Liver (tissue), 8 donors: ENCODE measurements at regions not wholly inside any gene's neighbourhood (a gene's known extent, or its start where the extent isn't known, plus 50 kb on each side); places are given as distances from the start of the nearest gene placed in this dataset.

Source experiments
- DNase-seq: peaks from one replicate; pipeline ENCODE4 v3.0.0-alpha.2; 2017; ENCODE audit warnings: low spot score
- H3K27ac ChIP-seq, 2 donors: one replicate each; pipeline ENCODE4 v1.7.0; 2013; ENCODE audit warnings: inconsistent platforms in 2 of 2, low read length in 2 of 2, control low read depth in 1 of 2, low read depth in 1 of 2, mild to moderate bottlenecking in 1 of 2
- H3K27me3 ChIP-seq, 4 donors: one replicate each; pipeline versions ENCODE4 v1.6.1 to v1.7.0; 2013; ENCODE audit warnings: low read length in 3 of 4, inconsistent platforms in 1 of 4, mild to moderate bottlenecking in 1 of 4, moderate library complexity in 1 of 4; ENCODE audit not compliant: control insufficient read depth in 4 of 4, insufficient read depth in 4 of 4
- H3K36me3 ChIP-seq, 4 donors: one replicate each; pipeline versions ENCODE4 v1.6.1 to v1.7.0; 2013; ENCODE audit warnings: low read length in 3 of 4, mild to moderate bottlenecking in 3 of 4, low read depth in 1 of 4, moderate library complexity in 1 of 4; ENCODE audit not compliant: control insufficient read depth in 4 of 4, insufficient read depth in 3 of 4
- H3K4me1 ChIP-seq, 4 donors: one replicate each; pipeline versions ENCODE4 v1.6.1 to v1.7.0; 2013; ENCODE audit warnings: low read length in 3 of 4, mild to moderate bottlenecking in 3 of 4, moderate library complexity in 1 of 4; ENCODE audit not compliant: control insufficient read depth in 4 of 4, insufficient read depth in 4 of 4
- H3K4me3 ChIP-seq, 3 donors: one replicate each; pipeline versions ENCODE4 v1.6.1 to v1.7.0; 2013; ENCODE audit warnings: low read length in 3 of 3, control low read depth in 1 of 3, low read depth in 1 of 3, mild to moderate bottlenecking in 1 of 3
- H3K9ac ChIP-seq, 2 donors: one replicate each; pipeline ENCODE4 v1.7.0; 2013; ENCODE audit warnings: low read length in 2 of 2, mild to moderate bottlenecking in 2 of 2, moderate library complexity in 2 of 2, control low read depth in 1 of 2, low read depth in 1 of 2
- H3K9me3 ChIP-seq, 4 donors: one replicate each; pipeline versions ENCODE4 v1.6.1 to v1.7.0; 2013; ENCODE audit warnings: low read length in 3 of 4; ENCODE audit not compliant: control insufficient read depth in 4 of 4
- CTCF ChIP-seq: fragments of 150-350 bp; IDR thresholded peaks from 2 replicates; pipeline ENCODE4 v1.5.1; 2017; ENCODE audit warnings: improper control_type of control experiment, low read depth, low read length; ENCODE audit not compliant: missing input control
- EGR1 ChIP-seq, 2 donors: IDR thresholded peaks; 2 replicates each; pipeline ENCODE4 v1.6.1; 2016 to 2018; ENCODE audit warnings: antibody characterized with exemption in 2 of 2, low read depth in 2 of 2
- FOXA1 ChIP-seq: IDR thresholded peaks from 2 replicates; pipeline ENCODE4 v1.6.1; 2016; ENCODE audit warnings: antibody characterized with exemption
- FOXA2 ChIP-seq: IDR thresholded peaks from 2 replicates; pipeline ENCODE4 v1.6.1; 2016; ENCODE audit warnings: antibody characterized with exemption
- GABPA ChIP-seq, 2 donors: IDR thresholded peaks in 1 of 2; conservative IDR thresholded peaks in 1 of 2; 2 replicates each; pipeline ENCODE4 v1.6.1; 2016; ENCODE audit warnings: antibody characterized with exemption in 2 of 2, mild to moderate bottlenecking in 1 of 2, moderate library complexity in 1 of 2
- HNF4A ChIP-seq, 2 donors: conservative IDR thresholded peaks; 2 replicates each; pipeline ENCODE4 v1.6.1; 2016; ENCODE audit warnings: antibody characterized with exemption in 2 of 2, mild to moderate bottlenecking in 2 of 2
- HNF4G ChIP-seq: IDR thresholded peaks from 2 replicates; pipeline ENCODE4 v1.6.1; 2016; ENCODE audit warnings: antibody characterized with exemption
- JUND ChIP-seq, 2 donors: IDR thresholded peaks; 2 replicates each; pipeline ENCODE4 v1.6.1; 2016; ENCODE audit warnings: antibody characterized with exemption in 2 of 2
- NR2F2 ChIP-seq: IDR thresholded peaks from 2 replicates; pipeline ENCODE4 v1.6.1; 2016; ENCODE audit warnings: antibody characterized with exemption
- RAD21 ChIP-seq, 2 donors: IDR thresholded peaks; 2 replicates each; pipeline ENCODE4 v1.6.1; 2016; ENCODE audit warnings: antibody characterized with exemption in 2 of 2, mild to moderate bottlenecking in 2 of 2
- REST ChIP-seq: IDR thresholded peaks from 2 replicates; pipeline ENCODE4 v1.6.1; 2016; ENCODE audit warnings: antibody characterized with exemption, mild to moderate bottlenecking
- RXRA ChIP-seq, 2 donors: IDR thresholded peaks; 2 replicates each; pipeline ENCODE4 v1.6.1; 2017 to 2018; ENCODE audit warnings: antibody characterized with exemption in 2 of 2, mild to moderate bottlenecking in 1 of 2
- SP1 ChIP-seq: IDR thresholded peaks from 2 replicates; pipeline ENCODE4 v1.6.1; 2018; ENCODE audit warnings: antibody characterized with exemption, mild to moderate bottlenecking
- TAF1 ChIP-seq: conservative IDR thresholded peaks from 2 replicates; pipeline ENCODE4 v1.6.1; 2016; ENCODE audit warnings: antibody characterized with exemption, mild to moderate bottlenecking
- YY1 ChIP-seq: IDR thresholded peaks from 2 replicates; pipeline ENCODE4 v1.6.1; 2016; ENCODE audit warnings: antibody characterized with exemption, mild to moderate bottlenecking
- ZBTB33 ChIP-seq: IDR thresholded peaks from 2 replicates; pipeline ENCODE4 v1.6.1; 2016; ENCODE audit warnings: antibody characterized with exemption
- WGBS: extraction: QIAGEN DNeasy Blood & Tissue Kit; methylation state at CpG from one replicate; pipeline ENCODE4 v1.1.7; 2013; 5-methylcytosine and 5-hydroxymethylcytosine counted together
- TF ChIP-seq, protein P1 (sequence below): IDR thresholded peaks from 2 replicates; pipeline ENCODE4 v1.6.1; 2016; ENCODE audit warnings: antibody characterized with exemption
- TF ChIP-seq, protein P2 (sequence below): IDR thresholded peaks from 2 replicates; pipeline ENCODE4 v1.6.1; 2016; ENCODE audit warnings: antibody characterized with exemption
- donor health status: healthy.
- donor health status: healthy.
- donor health status: healthy.
- donor health status: healthy.
- donor health status: healthy.

- H3K36me3 ChIP-seq, result no peaks in the 10 kb centered on the region
- no peaks in the 10 kb centered on the region for H3K4me1 ChIP-seq
- DNase-seq, result no peak
- no peak overlapping the region for H3K9ac ChIP-seq
- H3K4me3 ChIP-seq, result no peak overlapping the region
- H3K27me3 ChIP-seq, result peaks cover 0 to 2% (median 0%) of the 10 kb centered on the region in 4 donors
- TF ChIP-seq REST, result no peak
- TF ChIP-seq EGR1 (IDR thresholded peaks at IDR 0.05; ENCODE audit: low read depth in 2 of 2), result no peak
- TF ChIP-seq FOXA2, result no peak
- TF ChIP-seq GABPA (IDR thresholded peaks at IDR 0.05 in 1 of 2, conservative IDR thresholded peaks at IDR 0.05 in 1 of 2), result no peak
- no peak for TF ChIP-seq JUND (IDR thresholded peaks at IDR 0.05)
- TF ChIP-seq, protein P1, sequence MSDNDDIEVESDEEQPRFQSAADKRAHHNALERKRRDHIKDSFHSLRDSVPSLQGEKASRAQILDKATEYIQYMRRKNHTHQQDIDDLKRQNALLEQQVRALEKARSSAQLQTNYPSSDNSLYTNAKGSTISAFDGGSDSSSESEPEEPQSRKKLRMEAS, result no peak
- TF ChIP-seq RXRA (IDR thresholded peaks at IDR 0.05), result no peak
- TF ChIP-seq, protein P2, sequence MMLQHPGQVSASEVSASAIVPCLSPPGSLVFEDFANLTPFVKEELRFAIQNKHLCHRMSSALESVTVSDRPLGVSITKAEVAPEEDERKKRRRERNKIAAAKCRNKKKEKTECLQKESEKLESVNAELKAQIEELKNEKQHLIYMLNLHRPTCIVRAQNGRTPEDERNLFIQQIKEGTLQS, result no peak
- no peak for TF ChIP-seq NR2F2
- no peak for TF ChIP-seq HNF4G
- no peak for TF ChIP-seq TAF1
- TF ChIP-seq ZBTB33, result no peak
- TF ChIP-seq YY1, result no peak
- TF ChIP-seq CTCF, result no peak
- TF ChIP-seq FOXA1, result no peak
- no peak for TF ChIP-seq HNF4A (conservative IDR thresholded peaks at IDR 0.05)
- TF ChIP-seq SP1, result no peak
- no peak for TF ChIP-seq RAD21 (IDR thresholded peaks at IDR 0.05)
- no peak overlapping the region for H3K27ac ChIP-seq
- peaks cover 0 to 2% (median 2%) of the 10 kb centered on the region in 4 donors for H3K9me3 ChIP-seq
- WGBS, result 50% methylated on average over 6 of the region's 6 CpGs
Measured at GRCh38 chr3:176469694-176470205, 727.5 kb downstream of the TBL1XR1 start.
